ENCODE measurements at regions not wholly inside any gene's neighbourhood (a gene's known extent, or its start where the extent isn't known, plus 50 kb on each side); places are given as distances from the start of the nearest gene placed in this dataset.

DNA sequence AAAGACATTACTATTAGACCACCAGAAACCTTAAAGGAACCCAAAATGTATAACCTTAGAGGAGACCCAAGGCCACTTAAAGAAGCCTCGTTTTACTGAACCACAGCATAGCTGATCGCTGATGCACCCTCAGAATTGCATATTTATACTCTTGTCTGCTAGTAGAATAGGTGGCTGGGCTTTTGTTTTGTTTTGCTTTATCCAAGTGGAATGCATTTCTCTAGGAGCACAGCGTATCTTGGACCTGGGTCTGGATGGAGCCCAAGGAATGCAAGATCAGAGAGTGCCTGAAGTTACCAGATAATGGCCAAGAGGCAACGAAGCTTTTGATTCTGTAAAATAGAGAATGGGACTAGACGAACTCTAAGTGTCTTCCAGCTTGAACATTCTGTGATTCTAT is 129.2 kb upstream of the COL8A1 start:
- Histone ChIP-seq H2AFZ (ENCODE audit: low read length) (no peak overlapping the region), H3K9ac (ENCODE audit: insufficient read depth, low read depth, low read length) (no peak overlapping the region), H3K4me3 (replicated peaks in 1 of 3; ENCODE audit: insufficient read depth in 1 of 3, low read depth in 2 of 3, low read length in 3 of 3) (no peak overlapping the region), H3K4me2 (ENCODE audit: low read depth, low read length) (no peak overlapping the region), H3K9me3 (ENCODE audit: low read length) (no peaks in the 10 kb centered on the region), H3K79me2 (ENCODE audit: insufficient read depth, low read length) (no peaks in the 10 kb centered on the region), H3K4me1 (ENCODE audit: insufficient read depth, low read length) (no peaks in the 10 kb centered on the region), H3K36me3 (replicated peaks in 1 of 2; ENCODE audit: control insufficient read depth in 1 of 2, insufficient read depth in 2 of 2, low read length in 2 of 2) (no peaks in the 10 kb centered on the region), H4K20me1 (ENCODE audit: insufficient read depth, low read length) (no peaks in the 10 kb centered on the region), H3K27ac (ENCODE audit: extremely low read length, insufficient read depth, low read length) (no peak overlapping the region), H3K27me3 (ENCODE audit: control insufficient read depth in 1 of 2, insufficient read depth in 2 of 2, low read length in 2 of 2) (no peaks in the 10 kb centered on the region)
- DNase-seq (ENCODE audit: low spot score) (no peak), FAIRE-seq (no peak), ATAC-seq (no peak)
- no peak for TF ChIP-seq YEATS2 (CRISPR knock-in tag; IDR thresholded peaks at IDR 0.05; ENCODE audit: borderline replicate concordance)
- in situ Hi-C loops (cut with HindIII; ENCODE audit: extremely low pct_ligation_motif_present, low pct_unique_long_range_greater_than_20kb) (no loop called here), intact Hi-C loops (cut with micrococcal nuclease; ENCODE audit: unreplicated experiment) (no loop called here)
- CTCF ChIA-PET (ENCODE audit: low intra/inter-chr PET ratio, low total read pairs) = no interaction called here
- 2% methylated on average over 5 of the region's 5 CpGs for WGBS (ENCODE audit: low lambda C conversion rate)
- BruUV-seq (replicated peaks) = no TSS peak
- POLR2A ChIA-PET = no interaction called here

DNA sequence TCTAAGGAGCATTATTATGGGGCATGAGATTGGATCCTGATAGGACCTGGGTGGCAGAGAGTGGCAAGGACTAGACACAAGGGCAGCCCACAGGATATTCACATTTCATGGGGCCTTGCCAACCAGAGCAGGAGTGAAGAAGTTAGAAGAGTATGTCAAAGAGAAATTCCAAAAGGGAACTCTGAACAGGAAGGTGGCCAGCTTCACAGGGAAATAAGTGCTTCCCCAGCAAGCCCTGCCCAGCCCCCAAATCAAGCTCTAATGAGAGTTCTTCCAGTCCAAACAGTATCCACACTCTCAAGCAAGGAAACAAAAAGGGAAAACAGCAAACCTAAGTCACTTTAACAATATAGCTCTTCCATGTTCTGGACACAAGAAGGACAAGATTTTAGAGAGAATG is 130.2 kb upstream of the COL8A1 start:
- Histone ChIP-seq H3K79me2 (ENCODE audit: insufficient read depth, low read length) (no peaks in the 10 kb centered on the region), H3K9ac (ENCODE audit: insufficient read depth, low read depth, low read length) (no peak overlapping the region), H3K4me3 (replicated peaks in 1 of 3; ENCODE audit: insufficient read depth in 1 of 3, low read depth in 2 of 3, low read length in 3 of 3) (no peak overlapping the region), H3K27ac (ENCODE audit: extremely low read length, insufficient read depth, low read length) (no peak overlapping the region), H3K36me3 (replicated peaks in 1 of 2; ENCODE audit: control insufficient read depth in 1 of 2, insufficient read depth in 2 of 2, low read length in 2 of 2) (no peaks in the 10 kb centered on the region), H4K20me1 (ENCODE audit: insufficient read depth, low read length) (no peaks in the 10 kb centered on the region), H3K9me3 (ENCODE audit: low read length) (no peaks in the 10 kb centered on the region), H3K4me1 (ENCODE audit: insufficient read depth, low read length) (no peaks in the 10 kb centered on the region), H2AFZ (ENCODE audit: low read length) (no peak overlapping the region), H3K27me3 (ENCODE audit: control insufficient read depth in 1 of 2, insufficient read depth in 2 of 2, low read length in 2 of 2) (no peaks in the 10 kb centered on the region), H3K4me2 (ENCODE audit: low read depth, low read length) (no peak overlapping the region)
- FAIRE-seq (no peak), DNase-seq (ENCODE audit: low spot score) (no peak), ATAC-seq (no peak)
- BruUV-seq (replicated peaks) = no TSS peak
- ChIA-PET CTCF (ENCODE audit: low intra/inter-chr PET ratio, low total read pairs) (no interaction called here), POLR2A (no interaction called here)
- TF ChIP-seq, protein P1, sequence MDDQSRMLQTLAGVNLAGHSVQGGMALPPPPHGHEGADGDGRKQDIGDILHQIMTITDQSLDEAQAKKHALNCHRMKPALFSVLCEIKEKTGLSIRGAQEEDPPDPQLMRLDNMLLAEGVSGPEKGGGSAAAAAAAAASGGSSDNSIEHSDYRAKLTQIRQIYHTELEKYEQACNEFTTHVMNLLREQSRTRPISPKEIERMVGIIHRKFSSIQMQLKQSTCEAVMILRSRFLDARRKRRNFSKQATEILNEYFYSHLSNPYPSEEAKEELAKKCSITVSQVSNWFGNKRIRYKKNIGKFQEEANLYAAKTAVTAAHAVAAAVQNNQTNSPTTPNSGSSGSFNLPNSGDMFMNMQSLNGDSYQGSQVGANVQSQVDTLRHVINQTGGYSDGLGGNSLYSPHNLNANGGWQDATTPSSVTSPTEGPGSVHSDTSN (CRISPR knock-in tag; IDR thresholded peaks at IDR 0.05; ENCODE audit: borderline replicate concordance) = no peak
- TF ChIP-seq ZNF550 (CRISPR knock-in tag; IDR thresholded peaks at IDR 0.05; ENCODE audit: borderline replicate concordance) (no peak), MEF2D (CRISPR knock-in tag; IDR thresholded peaks at IDR 0.05) (no peak), SP1 (IDR thresholded peaks at IDR 0.05) (no peak), SP1 (CRISPR knock-in tag; IDR thresholded peaks at IDR 0.05) (no peak), IKZF1 (IDR thresholded peaks at IDR 0.05) (no peak), ZNF670 (CRISPR knock-in tag; IDR thresholded peaks at IDR 0.05; ENCODE audit: borderline replicate concordance) (no peak), GTF3A (CRISPR knock-in tag; conservative IDR thresholded peaks at IDR 0.05) (no peak), MED13 (CRISPR knock-in tag; IDR thresholded peaks at IDR 0.05) (no peak), DPF2 (CRISPR knock-in tag; IDR thresholded peaks at IDR 0.05; ENCODE audit: borderline replicate concordance, low read depth) (no peak)
- in situ Hi-C loops (cut with HindIII; ENCODE audit: extremely low pct_ligation_motif_present, low pct_unique_long_range_greater_than_20kb) (no loop called here), intact Hi-C loops (cut with micrococcal nuclease; ENCODE audit: unreplicated experiment) (no loop called here)

Data from HepG2 (cell line).